HEK293 (cell line): ENCODE measurements at regions not wholly inside any gene's neighbourhood (a gene's known extent, or its start where the extent isn't known, plus 50 kb on each side); places are given as distances from the start of the nearest gene placed in this dataset.
"Not testable (repeated sequence)": the region's sequence is repeated elsewhere in the genome, so short reads cannot be mapped to it uniquely, and the experiment has no call there.

Source experiments
- MZF1 ChIP-seq: fragments of 450-650 bp; formaldehyde crosslinking; IDR thresholded peaks from 2 replicates; pipeline ENCODE4 v1.5.1; 2017; ENCODE audit warnings: missing biosample characterization, missing genetic modification characterization, borderline replicate concordance
- SP2 ChIP-seq: fragments of 450-650 bp; formaldehyde crosslinking; IDR thresholded peaks from 2 replicates; pipeline ENCODE4 v1.5.1; 2016; ENCODE audit warnings: missing biosample characterization, missing genetic modification characterization
- YY1 ChIP-seq: fragments of 450-650 bp; formaldehyde crosslinking; IDR thresholded peaks from 2 replicates; pipeline ENCODE4 v1.5.1; 2018; ENCODE audit warnings: missing biosample characterization, missing genetic modification characterization
- ZNF239 ChIP-seq: fragments of 450-650 bp; formaldehyde crosslinking; IDR thresholded peaks from 2 replicates; pipeline ENCODE4 v1.5.1; 2016; ENCODE audit warnings: missing biosample characterization, missing genetic modification characterization
- ZNF302 ChIP-seq: fragments of 450-650 bp; formaldehyde crosslinking; IDR thresholded peaks from 2 replicates; pipeline ENCODE4 v1.5.1; 2016; ENCODE audit warnings: missing biosample characterization, missing genetic modification characterization, low read depth
- ZNF37A ChIP-seq: fragments of 450-650 bp; IDR thresholded peaks from 2 replicates; pipeline ENCODE4 v1.5.1; 2018; ENCODE audit warnings: missing biosample characterization, missing genetic modification characterization
- ZNF501 ChIP-seq: fragments of 450-650 bp; formaldehyde crosslinking; IDR thresholded peaks from 2 replicates; pipeline ENCODE4 v1.5.1; 2016; ENCODE audit warnings: missing biosample characterization, missing genetic modification characterization
- ZNF747 ChIP-seq: fragments of 450-650 bp; formaldehyde crosslinking; IDR thresholded peaks from 2 replicates; pipeline ENCODE4 v1.5.1; 2016; ENCODE audit warnings: missing biosample characterization, missing genetic modification characterization
- TF ChIP-seq, protein P1 (sequence below): fragments of 450-650 bp; formaldehyde crosslinking; IDR thresholded peaks from 2 replicates; pipeline ENCODE4 v1.5.1; 2016; ENCODE audit warnings: missing biosample characterization, missing genetic modification characterization
- TF ChIP-seq, protein P2 (sequence below): fragments of 450-650 bp; formaldehyde crosslinking; IDR thresholded peaks from 2 replicates; pipeline ENCODE4 v1.5.1; 2016; ENCODE audit warnings: missing biosample characterization, missing genetic modification characterization, low read depth
- TF ChIP-seq, protein P3 (sequence below): sonication (generic); formaldehyde crosslinking; IDR thresholded peaks from 2 replicates; pipeline ENCODE4 v1.8.1; 2022; ENCODE audit warnings: mild to moderate bottlenecking, moderate library complexity, missing genetic modification reagents

- TF ChIP-seq YY1; ZNF302 (tag by site-specific recombination); ZNF239 (tag by site-specific recombination); ZNF747 (tag by site-specific recombination); ZNF501 (tag by site-specific recombination); ZNF37A (tag by site-specific recombination); SP2; MZF1: not testable (repeated sequence)
- TF ChIP-seq, protein P1, sequence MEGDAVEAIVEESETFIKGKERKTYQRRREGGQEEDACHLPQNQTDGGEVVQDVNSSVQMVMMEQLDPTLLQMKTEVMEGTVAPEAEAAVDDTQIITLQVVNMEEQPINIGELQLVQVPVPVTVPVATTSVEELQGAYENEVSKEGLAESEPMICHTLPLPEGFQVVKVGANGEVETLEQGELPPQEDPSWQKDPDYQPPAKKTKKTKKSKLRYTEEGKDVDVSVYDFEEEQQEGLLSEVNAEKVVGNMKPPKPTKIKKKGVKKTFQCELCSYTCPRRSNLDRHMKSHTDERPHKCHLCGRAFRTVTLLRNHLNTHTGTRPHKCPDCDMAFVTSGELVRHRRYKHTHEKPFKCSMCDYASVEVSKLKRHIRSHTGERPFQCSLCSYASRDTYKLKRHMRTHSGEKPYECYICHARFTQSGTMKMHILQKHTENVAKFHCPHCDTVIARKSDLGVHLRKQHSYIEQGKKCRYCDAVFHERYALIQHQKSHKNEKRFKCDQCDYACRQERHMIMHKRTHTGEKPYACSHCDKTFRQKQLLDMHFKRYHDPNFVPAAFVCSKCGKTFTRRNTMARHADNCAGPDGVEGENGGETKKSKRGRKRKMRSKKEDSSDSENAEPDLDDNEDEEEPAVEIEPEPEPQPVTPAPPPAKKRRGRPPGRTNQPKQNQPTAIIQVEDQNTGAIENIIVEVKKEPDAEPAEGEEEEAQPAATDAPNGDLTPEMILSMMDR (tag by site-specific recombination), result not testable (repeated sequence)
- TF ChIP-seq, protein P2, sequence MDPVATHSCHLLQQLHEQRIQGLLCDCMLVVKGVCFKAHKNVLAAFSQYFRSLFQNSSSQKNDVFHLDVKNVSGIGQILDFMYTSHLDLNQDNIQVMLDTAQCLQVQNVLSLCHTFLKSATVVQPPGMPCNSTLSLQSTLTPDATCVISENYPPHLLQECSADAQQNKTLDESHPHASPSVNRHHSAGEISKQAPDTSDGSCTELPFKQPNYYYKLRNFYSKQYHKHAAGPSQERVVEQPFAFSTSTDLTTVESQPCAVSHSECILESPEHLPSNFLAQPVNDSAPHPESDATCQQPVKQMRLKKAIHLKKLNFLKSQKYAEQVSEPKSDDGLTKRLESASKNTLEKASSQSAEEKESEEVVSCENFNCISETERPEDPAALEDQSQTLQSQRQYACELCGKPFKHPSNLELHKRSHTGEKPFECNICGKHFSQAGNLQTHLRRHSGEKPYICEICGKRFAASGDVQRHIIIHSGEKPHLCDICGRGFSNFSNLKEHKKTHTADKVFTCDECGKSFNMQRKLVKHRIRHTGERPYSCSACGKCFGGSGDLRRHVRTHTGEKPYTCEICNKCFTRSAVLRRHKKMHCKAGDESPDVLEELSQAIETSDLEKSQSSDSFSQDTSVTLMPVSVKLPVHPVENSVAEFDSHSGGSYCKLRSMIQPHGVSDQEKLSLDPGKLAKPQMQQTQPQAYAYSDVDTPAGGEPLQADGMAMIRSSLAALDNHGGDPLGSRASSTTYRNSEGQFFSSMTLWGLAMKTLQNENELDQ (tag by site-specific recombination), result not testable (repeated sequence)
- TF ChIP-seq, protein P3, sequence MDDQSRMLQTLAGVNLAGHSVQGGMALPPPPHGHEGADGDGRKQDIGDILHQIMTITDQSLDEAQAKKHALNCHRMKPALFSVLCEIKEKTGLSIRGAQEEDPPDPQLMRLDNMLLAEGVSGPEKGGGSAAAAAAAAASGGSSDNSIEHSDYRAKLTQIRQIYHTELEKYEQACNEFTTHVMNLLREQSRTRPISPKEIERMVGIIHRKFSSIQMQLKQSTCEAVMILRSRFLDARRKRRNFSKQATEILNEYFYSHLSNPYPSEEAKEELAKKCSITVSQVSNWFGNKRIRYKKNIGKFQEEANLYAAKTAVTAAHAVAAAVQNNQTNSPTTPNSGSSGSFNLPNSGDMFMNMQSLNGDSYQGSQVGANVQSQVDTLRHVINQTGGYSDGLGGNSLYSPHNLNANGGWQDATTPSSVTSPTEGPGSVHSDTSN (CRISPR knock-in tag), result not testable (repeated sequence)
Measured at GRCh38 chr11:26940501-26940900, 53.4 kb upstream of the FIBIN start.
